MM.1S (cell line): ENCODE measurements at regions not wholly inside any gene's neighbourhood (a gene's known extent, or its start where the extent isn't known, plus 50 kb on each side); places are given as distances from the start of the nearest gene placed in this dataset.

Experiments used
- DNase-seq: peaks from one replicate; pipeline ENCODE4 v3.0.0-alpha.2; 2015
- H2AFZ ChIP-seq: fragments of 300-600 bp; sonication (generic); 2 replicates; pipeline ENCODE4 v1.6.0; 2016; ENCODE audit warnings: antibody characterized with exemption, low read length
- H3F3A ChIP-seq: fragments of 300-600 bp; sonication (generic); 2 replicates; pipeline ENCODE4 v1.6.1; 2016; ENCODE audit warnings: mild to moderate bottlenecking, antibody characterized with exemption, low read length, moderate library complexity, mixed read lengths; ENCODE audit not compliant: insufficient read depth
- H3K27ac ChIP-seq: fragments of 300-600 bp; sonication (generic); 2 replicates; pipeline ENCODE4 v1.5.1; 2016; ENCODE audit warnings: mild to moderate bottlenecking, low read length
- H3K27me3 ChIP-seq: fragments of 300-600 bp; sonication (generic); replicated peaks from 2 replicates; pipeline ENCODE4 v1.6.0; 2016; ENCODE audit warnings: low read length; ENCODE audit not compliant: insufficient read depth
- H3K36me3 ChIP-seq: fragments of 300-600 bp; sonication (generic); replicated peaks from 2 replicates; pipeline ENCODE4 v1.6.1; 2016; ENCODE audit warnings: mild to moderate bottlenecking, low read length, mixed read lengths; ENCODE audit not compliant: insufficient read depth
- H3K4me1 ChIP-seq: fragments of 300-600 bp; sonication (generic); 2 replicates; pipeline ENCODE4 v1.6.1; 2016; ENCODE audit warnings: low read length, mixed read lengths
- H3K4me2 ChIP-seq: fragments of 300-600 bp; sonication (generic); 2 replicates; pipeline ENCODE4 v1.6.0; 2016; ENCODE audit warnings: low read depth, low read length
- H3K4me3 ChIP-seq: fragments of 300-600 bp; sonication (generic); 2 replicates; pipeline ENCODE4 v1.5.1; 2016; ENCODE audit warnings: low read length, mixed read lengths
- H3K79me2 ChIP-seq: fragments of 300-600 bp; sonication (generic); 2 replicates; pipeline ENCODE4 v1.6.1; 2016; ENCODE audit warnings: mixed run types, low read length, mixed read lengths
- H3K9ac ChIP-seq: fragments of 300-600 bp; sonication (generic); 2 replicates; pipeline ENCODE4 v1.6.1; 2016; ENCODE audit warnings: low read length, mixed read lengths
- H3K9me2 ChIP-seq: fragments of 300-600 bp; sonication (generic); replicated peaks from 2 replicates; pipeline ENCODE4 v1.6.1; 2016; ENCODE audit warnings: mild to moderate bottlenecking, low read length, mixed read lengths; ENCODE audit not compliant: insufficient read depth
- H3K9me3 ChIP-seq: fragments of 300-600 bp; sonication (generic); replicated peaks from 2 replicates; pipeline ENCODE4 v1.6.1; 2016; ENCODE audit warnings: mild to moderate bottlenecking, low read length, mixed read lengths; ENCODE audit not compliant: insufficient read depth
- H4K20me1 ChIP-seq: fragments of 300-600 bp; sonication (generic); 2 replicates; pipeline ENCODE4 v1.6.1; 2016; ENCODE audit warnings: mild to moderate bottlenecking, low read length, moderate library complexity, mixed read lengths; ENCODE audit not compliant: insufficient read depth
- EZH2 ChIP-seq: fragments of 300-600 bp; sonication (generic); optimal IDR thresholded peaks from 2 replicates; pipeline ENCODE3; 2017; ENCODE audit warnings: low read depth, mild to moderate bottlenecking, antibody characterized with exemption, low read length, mixed read lengths
- EZH2phosphoT487 ChIP-seq: fragments of 300-600 bp; sonication (generic); IDR thresholded peaks from 2 replicates; pipeline ENCODE4 v1.6.1; 2018; ENCODE audit warnings: antibody characterized with exemption, low read length
- TF ChIP-seq, protein P1 (sequence below): fragments of 300-600 bp; sonication (generic); IDR thresholded peaks from 2 replicates; pipeline ENCODE4 v1.5.1; 2016; ENCODE audit warnings: antibody characterized with exemption, low read length, mixed read lengths

- Histone ChIP-seq H3K4me1 (0 out of 2 replicates have a peak, but pooled peaks cover 2% of the 10 kb centered on the region), H3K79me2 (no peaks in the 10 kb centered on the region), H2AFZ (no peak overlapping the region), H3K9ac (no peak overlapping the region), H3K9me3 (no peaks in the 10 kb centered on the region), H3K9me2 (no peaks in the 10 kb centered on the region), H3K4me3 (no peak overlapping the region), H3K36me3 (no peaks in the 10 kb centered on the region), H3K27me3 (no peaks in the 10 kb centered on the region), H4K20me1 (no peaks in the 10 kb centered on the region), H3K27ac (no peak overlapping the region), H3K4me2 (no peak overlapping the region), H3F3A (no peaks in the 10 kb centered on the region)
- DNase-seq, result no peak
- TF ChIP-seq EZH2 (no peak), EZH2phosphoT487 (no peak)
- TF ChIP-seq, protein P1, sequence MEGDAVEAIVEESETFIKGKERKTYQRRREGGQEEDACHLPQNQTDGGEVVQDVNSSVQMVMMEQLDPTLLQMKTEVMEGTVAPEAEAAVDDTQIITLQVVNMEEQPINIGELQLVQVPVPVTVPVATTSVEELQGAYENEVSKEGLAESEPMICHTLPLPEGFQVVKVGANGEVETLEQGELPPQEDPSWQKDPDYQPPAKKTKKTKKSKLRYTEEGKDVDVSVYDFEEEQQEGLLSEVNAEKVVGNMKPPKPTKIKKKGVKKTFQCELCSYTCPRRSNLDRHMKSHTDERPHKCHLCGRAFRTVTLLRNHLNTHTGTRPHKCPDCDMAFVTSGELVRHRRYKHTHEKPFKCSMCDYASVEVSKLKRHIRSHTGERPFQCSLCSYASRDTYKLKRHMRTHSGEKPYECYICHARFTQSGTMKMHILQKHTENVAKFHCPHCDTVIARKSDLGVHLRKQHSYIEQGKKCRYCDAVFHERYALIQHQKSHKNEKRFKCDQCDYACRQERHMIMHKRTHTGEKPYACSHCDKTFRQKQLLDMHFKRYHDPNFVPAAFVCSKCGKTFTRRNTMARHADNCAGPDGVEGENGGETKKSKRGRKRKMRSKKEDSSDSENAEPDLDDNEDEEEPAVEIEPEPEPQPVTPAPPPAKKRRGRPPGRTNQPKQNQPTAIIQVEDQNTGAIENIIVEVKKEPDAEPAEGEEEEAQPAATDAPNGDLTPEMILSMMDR, result no peak
Observed at GRCh38 chr5:68395302-68395701, 179.7 kb downstream of the PIK3R1 start.

GRCh38 chr5:68395926-68396511 is 180.5 kb downstream of the PIK3R1 start:
- H3K4me2 ChIP-seq, result no peak overlapping the region
- no peaks in the 10 kb centered on the region for H3K27me3 ChIP-seq
- H2AFZ ChIP-seq, result no peak overlapping the region
- no peak overlapping the region for H3K4me3 ChIP-seq
- TF ChIP-seq, protein P1, result no peak
- TF ChIP-seq EZH2 (no peak), EZH2phosphoT487 (no peak)
- H3K36me3 ChIP-seq, result no peaks in the 10 kb centered on the region
- no peak for DNase-seq
- H3K79me2 ChIP-seq, result no peaks in the 10 kb centered on the region
- H3K27ac ChIP-seq, result no peak overlapping the region
- H3K9ac ChIP-seq, result no peak overlapping the region
- no peaks in the 10 kb centered on the region for H3F3A ChIP-seq
- H3K9me2 ChIP-seq, result no peaks in the 10 kb centered on the region
- H3K9me3 ChIP-seq, result no peaks in the 10 kb centered on the region
- 0 out of 2 replicates have a peak, but pooled peaks cover 2% of the 10 kb centered on the region for H3K4me1 ChIP-seq
- H4K20me1 ChIP-seq, result no peaks in the 10 kb centered on the region

DNA sequence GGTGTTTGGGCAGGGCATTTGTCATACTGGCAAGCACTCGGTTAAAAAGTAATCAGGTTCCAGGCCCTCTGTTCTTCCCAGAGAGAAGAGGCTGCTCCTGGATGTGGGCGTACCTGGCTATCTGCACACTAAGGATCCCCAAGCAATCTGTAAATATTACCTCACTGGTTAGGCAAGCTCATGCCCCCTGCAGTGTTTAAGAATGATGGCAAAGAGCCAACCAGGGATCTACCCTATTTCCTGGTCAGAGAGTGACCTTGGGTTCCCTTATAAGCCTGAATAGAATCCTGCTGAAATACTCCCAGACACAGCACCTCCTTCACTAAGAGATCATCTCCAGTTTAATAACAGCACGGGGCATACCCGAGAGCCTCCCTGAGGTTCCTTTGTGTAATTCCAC is 181.2 kb downstream of the PIK3R1 start:
- Histone ChIP-seq H3K36me3 (no peaks in the 10 kb centered on the region), H3K9me2 (no peaks in the 10 kb centered on the region), H2AFZ (no peak overlapping the region), H3K9ac (no peak overlapping the region), H3F3A (no peaks in the 10 kb centered on the region), H3K4me1 (0 out of 2 replicates have a peak, but pooled peaks cover 2% of the 10 kb centered on the region), H3K4me3 (no peak overlapping the region), H3K4me2 (no peak overlapping the region), H3K27ac (no peak overlapping the region), H3K79me2 (no peaks in the 10 kb centered on the region), H4K20me1 (no peaks in the 10 kb centered on the region), H3K27me3 (no peaks in the 10 kb centered on the region), H3K9me3 (no peaks in the 10 kb centered on the region)
- TF ChIP-seq EZH2phosphoT487 (no peak), EZH2 (no peak)
- TF ChIP-seq, protein P1, result no peak
- DNase-seq, result no peak
